ENCODE measurements at regions not wholly inside any gene's neighbourhood (a gene's known extent, or its start where the extent isn't known, plus 50 kb on each side); places are given as distances from the start of the nearest gene placed in this dataset.
"Not testable (repeated sequence)": the region's sequence is repeated elsewhere in the genome, so short reads cannot be mapped to it uniquely, and the experiment has no call there.

DNA sequence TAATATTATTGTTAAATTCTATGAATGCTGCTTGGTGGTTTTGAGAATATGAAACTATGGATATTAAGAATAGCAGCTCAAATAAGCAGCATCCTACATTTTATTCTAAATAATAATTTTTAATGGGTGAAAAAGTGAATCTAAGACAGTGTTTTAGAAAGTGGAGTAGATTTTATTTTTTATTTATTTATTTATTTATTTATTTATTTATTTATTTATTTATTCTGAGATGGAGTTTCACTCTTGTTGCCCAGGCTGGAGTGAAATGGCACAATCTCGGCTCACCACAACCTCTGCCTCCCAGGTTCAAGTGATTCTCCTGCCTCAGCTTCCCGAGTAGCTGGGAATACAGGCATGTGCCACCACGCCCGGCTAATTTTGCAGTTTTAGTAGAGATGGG lies 1199.4 kb downstream of the EPHA7 start:
- TF ChIP-seq, protein P1, sequence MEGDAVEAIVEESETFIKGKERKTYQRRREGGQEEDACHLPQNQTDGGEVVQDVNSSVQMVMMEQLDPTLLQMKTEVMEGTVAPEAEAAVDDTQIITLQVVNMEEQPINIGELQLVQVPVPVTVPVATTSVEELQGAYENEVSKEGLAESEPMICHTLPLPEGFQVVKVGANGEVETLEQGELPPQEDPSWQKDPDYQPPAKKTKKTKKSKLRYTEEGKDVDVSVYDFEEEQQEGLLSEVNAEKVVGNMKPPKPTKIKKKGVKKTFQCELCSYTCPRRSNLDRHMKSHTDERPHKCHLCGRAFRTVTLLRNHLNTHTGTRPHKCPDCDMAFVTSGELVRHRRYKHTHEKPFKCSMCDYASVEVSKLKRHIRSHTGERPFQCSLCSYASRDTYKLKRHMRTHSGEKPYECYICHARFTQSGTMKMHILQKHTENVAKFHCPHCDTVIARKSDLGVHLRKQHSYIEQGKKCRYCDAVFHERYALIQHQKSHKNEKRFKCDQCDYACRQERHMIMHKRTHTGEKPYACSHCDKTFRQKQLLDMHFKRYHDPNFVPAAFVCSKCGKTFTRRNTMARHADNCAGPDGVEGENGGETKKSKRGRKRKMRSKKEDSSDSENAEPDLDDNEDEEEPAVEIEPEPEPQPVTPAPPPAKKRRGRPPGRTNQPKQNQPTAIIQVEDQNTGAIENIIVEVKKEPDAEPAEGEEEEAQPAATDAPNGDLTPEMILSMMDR (IDR thresholded peaks at IDR 0.05): not testable (repeated sequence)
- not testable (repeated sequence) for TF ChIP-seq POLR2A (IDR thresholded peaks at IDR 0.05)
